ENCODE measurements at regions not wholly inside any gene's neighbourhood (a gene's known extent, or its start where the extent isn't known, plus 50 kb on each side); places are given as distances from the start of the nearest gene placed in this dataset.

DNA sequence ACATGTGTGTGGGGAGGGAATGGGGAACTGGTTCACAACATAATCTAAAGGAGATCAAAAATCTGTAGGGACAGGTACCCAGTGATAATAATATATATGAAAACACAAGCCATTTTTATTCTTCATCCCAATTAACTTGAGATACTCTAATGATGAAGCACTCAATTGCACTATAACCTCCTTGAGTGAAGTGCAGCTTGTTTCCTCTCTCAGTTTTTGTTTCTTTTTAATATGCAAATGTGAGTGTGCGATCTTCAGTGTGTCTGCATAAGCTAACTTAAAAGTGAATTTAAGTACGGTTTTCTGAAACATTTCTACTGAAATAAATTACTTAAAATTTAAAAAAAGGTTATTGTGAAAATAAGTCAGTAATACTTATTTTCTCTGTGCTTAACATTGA is 623.5 kb downstream of the CDH11 start:
- H3K79me2 ChIP-seq (replicated peaks; ENCODE audit: insufficient read depth, low read length) = no peaks in the 10 kb centered on the region

DNA sequence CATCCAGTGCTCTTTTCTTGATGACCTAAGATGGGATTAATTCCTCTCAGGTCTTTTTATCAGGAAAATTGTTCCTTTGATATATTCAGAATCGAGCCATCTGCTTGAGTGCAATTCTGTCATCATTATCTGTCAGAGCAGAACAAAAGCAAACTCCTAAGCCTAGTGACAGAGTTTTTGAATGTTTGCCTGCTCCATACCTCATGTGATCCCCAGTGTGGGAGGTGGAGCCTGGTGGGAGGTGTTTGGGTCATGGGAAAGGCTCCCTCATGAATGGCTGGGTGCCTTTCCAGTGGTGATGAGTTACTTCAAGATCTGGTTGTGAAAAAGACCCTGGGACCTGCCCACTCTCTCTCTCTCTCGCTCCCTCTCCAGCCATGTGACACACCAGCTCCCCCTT is 628.2 kb downstream of the CDH11 start:
- TF ChIP-seq TAF1 (IDR thresholded peaks at IDR 0.05; ENCODE audit: low read depth) (no peak), EP300 (conservative IDR thresholded peaks at IDR 0.05; ENCODE audit: poor library complexity, severe bottlenecking) (peak; percentile 54), POLR2AphosphoS5 (IDR thresholded peaks at IDR 0.05) (no peak)
- TF ChIP-seq, protein P1, sequence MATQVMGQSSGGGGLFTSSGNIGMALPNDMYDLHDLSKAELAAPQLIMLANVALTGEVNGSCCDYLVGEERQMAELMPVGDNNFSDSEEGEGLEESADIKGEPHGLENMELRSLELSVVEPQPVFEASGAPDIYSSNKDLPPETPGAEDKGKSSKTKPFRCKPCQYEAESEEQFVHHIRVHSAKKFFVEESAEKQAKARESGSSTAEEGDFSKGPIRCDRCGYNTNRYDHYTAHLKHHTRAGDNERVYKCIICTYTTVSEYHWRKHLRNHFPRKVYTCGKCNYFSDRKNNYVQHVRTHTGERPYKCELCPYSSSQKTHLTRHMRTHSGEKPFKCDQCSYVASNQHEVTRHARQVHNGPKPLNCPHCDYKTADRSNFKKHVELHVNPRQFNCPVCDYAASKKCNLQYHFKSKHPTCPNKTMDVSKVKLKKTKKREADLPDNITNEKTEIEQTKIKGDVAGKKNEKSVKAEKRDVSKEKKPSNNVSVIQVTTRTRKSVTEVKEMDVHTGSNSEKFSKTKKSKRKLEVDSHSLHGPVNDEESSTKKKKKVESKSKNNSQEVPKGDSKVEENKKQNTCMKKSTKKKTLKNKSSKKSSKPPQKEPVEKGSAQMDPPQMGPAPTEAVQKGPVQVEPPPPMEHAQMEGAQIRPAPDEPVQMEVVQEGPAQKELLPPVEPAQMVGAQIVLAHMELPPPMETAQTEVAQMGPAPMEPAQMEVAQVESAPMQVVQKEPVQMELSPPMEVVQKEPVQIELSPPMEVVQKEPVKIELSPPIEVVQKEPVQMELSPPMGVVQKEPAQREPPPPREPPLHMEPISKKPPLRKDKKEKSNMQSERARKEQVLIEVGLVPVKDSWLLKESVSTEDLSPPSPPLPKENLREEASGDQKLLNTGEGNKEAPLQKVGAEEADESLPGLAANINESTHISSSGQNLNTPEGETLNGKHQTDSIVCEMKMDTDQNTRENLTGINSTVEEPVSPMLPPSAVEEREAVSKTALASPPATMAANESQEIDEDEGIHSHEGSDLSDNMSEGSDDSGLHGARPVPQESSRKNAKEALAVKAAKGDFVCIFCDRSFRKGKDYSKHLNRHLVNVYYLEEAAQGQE (IDR thresholded peaks at IDR 0.05; ENCODE audit: borderline replicate concordance) = no peak
- Histone ChIP-seq H3K79me2 (replicated peaks; ENCODE audit: insufficient read depth, low read length) (no peaks in the 10 kb centered on the region), H3K9ac (ENCODE audit: low read length) (no peak overlapping the region), H3K4me3 (ENCODE audit: low read length) (no peak overlapping the region), H3K27ac (ENCODE audit: low read length) (peak overlapping the region; percentile 13), H3K27me3 (ENCODE audit: insufficient read depth, low read depth, low read length) (no peaks in the 10 kb centered on the region), H3K4me2 (ENCODE audit: low read length) (no peak overlapping the region), H3K9me2 (ENCODE audit: insufficient read depth, low read length) (no peaks in the 10 kb centered on the region), H3K36me3 (ENCODE audit: insufficient read depth, low read length) (no peaks in the 10 kb centered on the region), H3K9me3 (ENCODE audit: low read length) (no peaks in the 10 kb centered on the region), H4K20me1 (ENCODE audit: insufficient read depth) (no peaks in the 10 kb centered on the region), H3F3A (ENCODE audit: insufficient read depth, low read length, poor library complexity, severe bottlenecking) (peaks cover 3% of the 10 kb centered on the region), H2AFZ (ENCODE audit: low read depth, low read length) (no peak overlapping the region)

More for the DNA sequence above, 623.5 kb downstream of the CDH11 start:
- H3K27ac ChIP-seq (ENCODE audit: low read length) = no peak overlapping the region
- no peaks in the 10 kb centered on the region for H4K20me1 ChIP-seq (ENCODE audit: insufficient read depth)
- H2AFZ ChIP-seq (ENCODE audit: low read depth, low read length) = no peak overlapping the region
- no peak overlapping the region for H3K4me3 ChIP-seq (ENCODE audit: low read length)
- no peaks in the 10 kb centered on the region for H3K27me3 ChIP-seq (ENCODE audit: insufficient read depth, low read depth, low read length)
- no peaks in the 10 kb centered on the region for H3K9me2 ChIP-seq (ENCODE audit: insufficient read depth, low read length)
- TF ChIP-seq, protein P1 (IDR thresholded peaks at IDR 0.05; ENCODE audit: borderline replicate concordance) = no peak
- no peak for TF ChIP-seq EZH2 (IDR thresholded peaks at IDR 0.05; ENCODE audit: borderline replicate concordance, insufficient read depth, low read length, poor library complexity, severe bottlenecking)
- no peak for TF ChIP-seq TAF1 (IDR thresholded peaks at IDR 0.05; ENCODE audit: low read depth)
- TF ChIP-seq, protein P2, sequence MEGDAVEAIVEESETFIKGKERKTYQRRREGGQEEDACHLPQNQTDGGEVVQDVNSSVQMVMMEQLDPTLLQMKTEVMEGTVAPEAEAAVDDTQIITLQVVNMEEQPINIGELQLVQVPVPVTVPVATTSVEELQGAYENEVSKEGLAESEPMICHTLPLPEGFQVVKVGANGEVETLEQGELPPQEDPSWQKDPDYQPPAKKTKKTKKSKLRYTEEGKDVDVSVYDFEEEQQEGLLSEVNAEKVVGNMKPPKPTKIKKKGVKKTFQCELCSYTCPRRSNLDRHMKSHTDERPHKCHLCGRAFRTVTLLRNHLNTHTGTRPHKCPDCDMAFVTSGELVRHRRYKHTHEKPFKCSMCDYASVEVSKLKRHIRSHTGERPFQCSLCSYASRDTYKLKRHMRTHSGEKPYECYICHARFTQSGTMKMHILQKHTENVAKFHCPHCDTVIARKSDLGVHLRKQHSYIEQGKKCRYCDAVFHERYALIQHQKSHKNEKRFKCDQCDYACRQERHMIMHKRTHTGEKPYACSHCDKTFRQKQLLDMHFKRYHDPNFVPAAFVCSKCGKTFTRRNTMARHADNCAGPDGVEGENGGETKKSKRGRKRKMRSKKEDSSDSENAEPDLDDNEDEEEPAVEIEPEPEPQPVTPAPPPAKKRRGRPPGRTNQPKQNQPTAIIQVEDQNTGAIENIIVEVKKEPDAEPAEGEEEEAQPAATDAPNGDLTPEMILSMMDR (IDR thresholded peaks at IDR 0.05; ENCODE audit: poor library complexity, severe bottlenecking) = no peak
- TF ChIP-seq RAD21 (conservative IDR thresholded peaks at IDR 0.05) = no peak
- no peak for TF ChIP-seq MXI1 (conservative IDR thresholded peaks at IDR 0.05; ENCODE audit: poor library complexity, severe bottlenecking)
- TF ChIP-seq SMC3 (conservative IDR thresholded peaks at IDR 0.05; ENCODE audit: poor library complexity) = no peak
- no peaks in the 10 kb centered on the region for H3K36me3 ChIP-seq (ENCODE audit: insufficient read depth, low read length)
- H3K4me2 ChIP-seq (ENCODE audit: low read length) = no peak overlapping the region
- H3K9ac ChIP-seq (ENCODE audit: low read length) = no peak overlapping the region
- H3F3A ChIP-seq (ENCODE audit: insufficient read depth, low read length, poor library complexity, severe bottlenecking) = peaks cover 3% of the 10 kb centered on the region
- H3K9me3 ChIP-seq (ENCODE audit: low read length) = no peaks in the 10 kb centered on the region
